ENCODE measurements at regions not wholly inside any gene's neighbourhood (a gene's known extent, or its start where the extent isn't known, plus 50 kb on each side); places are given as distances from the start of the nearest gene placed in this dataset.
"Not testable (repeated sequence)": the region's sequence is repeated elsewhere in the genome, so short reads cannot be mapped to it uniquely, and the experiment has no call there.

- DNase-seq: no peak
Observed at GRCh38 chr10:45518741-45519140, 144.7 kb downstream of the ALOX5 start.

GRCh38 chr10:45515630-45516029 is 141.6 kb downstream of the ALOX5 start:
- DNase-seq: no peak

- DNase-seq: peak in 51 of 56 donors; percentile 2 to 72 (median 41)
Observed at GRCh38 chr10:45514291-45515270, 140.6 kb downstream of the ALOX5 start.

- no peak for DNase-seq
Observed at GRCh38 chr10:45513551-45513950, 139.5 kb downstream of the ALOX5 start.

GRCh38 chr10:45511926-45512325 is 137.9 kb downstream of the ALOX5 start:
- not testable (repeated sequence) for DNase-seq

GRCh38 chr10:45509491-45509890 is 135.5 kb downstream of the ALOX5 start:
- DNase-seq: no peak

- DNase-seq: no peak
Observed at GRCh38 chr10:45505311-45505710, 131.3 kb downstream of the ALOX5 start.

GRCh38 chr10:45502458-45502857 is 128.4 kb downstream of the ALOX5 start:
- DNase-seq: no peak

GRCh38 chr10:45501791-45502190 is 127.8 kb downstream of the ALOX5 start:
- no peak for DNase-seq

GRCh38 chr10:45500798-45501197 is 126.8 kb downstream of the ALOX5 start:
- no peak for DNase-seq

- DNase-seq: no peak
Observed at GRCh38 chr10:45500304-45500703, 126.3 kb downstream of the ALOX5 start.

- no peak for DNase-seq
Observed at GRCh38 chr10:45495438-45496152, 121.6 kb downstream of the ALOX5 start.

All from nucleus accumbens (tissue), 56 donors.